Skin epidermis (tissue), 12 donors: ENCODE measurements at regions not wholly inside any gene's neighbourhood (a gene's known extent, or its start where the extent isn't known, plus 50 kb on each side); places are given as distances from the start of the nearest gene placed in this dataset.
"Not testable (repeated sequence)": the region's sequence is repeated elsewhere in the genome, so short reads cannot be mapped to it uniquely, and the experiment has no call there.

Experiments used
- H3K27ac ChIP-seq, 21 experiments: fragments of 200-600 bp; sonication (generic) in 11 of 21; one replicate each; pipeline ENCODE4 v1.5.0; 2020; ENCODE audit warnings: mild to moderate bottlenecking in 3 of 21, inconsistent platforms in 2 of 21, moderate library complexity in 2 of 21
- H3K4me3 ChIP-seq, 7 experiments: fragments of 200-600 bp; sonication (generic) in 2 of 7; one replicate each; pipeline ENCODE4 v1.5.0; 2020; ENCODE audit warnings: inconsistent platforms in 2 of 7, mild to moderate bottlenecking in 2 of 7, moderate library complexity in 1 of 7

- H3K4me3 ChIP-seq: no peak overlapping the region
- no peak overlapping the region for H3K27ac ChIP-seq
Observed at GRCh38 chr5:58015175-58015574, 444.7 kb downstream of the PLK2 start.

GRCh38 chr5:58013542-58014258 lies 446.2 kb downstream of the PLK2 start:
- Histone ChIP-seq H3K4me3 (no peak overlapping the region), H3K27ac (no peak overlapping the region)

- Histone ChIP-seq H3K4me3 (no peak overlapping the region), H3K27ac (no peak overlapping the region)
Observed at GRCh38 chr5:58012801-58013315, 447.0 kb downstream of the PLK2 start.

GRCh38 chr5:58012102-58012501 lies 447.8 kb downstream of the PLK2 start:
- H3K27ac ChIP-seq: no peak overlapping the region
- H3K4me3 ChIP-seq: no peak overlapping the region

GRCh38 chr5:58011301-58011700 lies 448.6 kb downstream of the PLK2 start:
- H3K4me3 ChIP-seq: no peak overlapping the region
- no peak overlapping the region for H3K27ac ChIP-seq

GRCh38 chr5:58009754-58010153 lies 450.1 kb downstream of the PLK2 start:
- Histone ChIP-seq H3K27ac (no peak overlapping the region), H3K4me3 (no peak overlapping the region)

GRCh38 chr5:58002323-58002722 lies 457.6 kb downstream of the PLK2 start:
- no peak overlapping the region for H3K4me3 ChIP-seq
- H3K27ac ChIP-seq: no peak overlapping the region

GRCh38 chr5:57993866-57994265 lies 466.0 kb downstream of the PLK2 start:
- H3K4me3 ChIP-seq: no peak overlapping the region
- no peak overlapping the region for H3K27ac ChIP-seq

- Histone ChIP-seq H3K4me3 (no peak overlapping the region), H3K27ac (peak overlapping the region in 1 of 21 experiments; percentile 3)
Observed at GRCh38 chr5:57989378-57989777, 470.5 kb downstream of the PLK2 start.

GRCh38 chr5:57988813-57989212 lies 471.1 kb downstream of the PLK2 start:
- Histone ChIP-seq H3K27ac (peak overlapping the region in 1 of 21 experiments; percentile 3), H3K4me3 (no peak overlapping the region)

GRCh38 chr5:57987552-57987951 lies 472.3 kb downstream of the PLK2 start:
- no peak overlapping the region for H3K4me3 ChIP-seq

GRCh38 chr5:57986761-57987341 lies 473.0 kb downstream of the PLK2 start:
- no peak overlapping the region for H3K4me3 ChIP-seq
- no peak overlapping the region for H3K27ac ChIP-seq

More at GRCh38 chr5:57987552-57987951, 472.3 kb downstream of the PLK2 start:
- H3K27ac ChIP-seq: no peak overlapping the region

GRCh38 chr5:57983426-57983825 lies 476.5 kb downstream of the PLK2 start:
- Histone ChIP-seq H3K4me3 (no peak overlapping the region), H3K27ac (no peak overlapping the region)

GRCh38 chr5:57979671-57980070 lies 480.2 kb downstream of the PLK2 start:
- Histone ChIP-seq H3K27ac (no peak overlapping the region), H3K4me3 (no peak overlapping the region)

- Histone ChIP-seq H3K27ac (no peak overlapping the region), H3K4me3 (no peak overlapping the region)
Observed at GRCh38 chr5:57976506-57976905, 483.4 kb downstream of the PLK2 start.

GRCh38 chr5:57972099-57972498 lies 487.8 kb downstream of the PLK2 start:
- H3K4me3 ChIP-seq, H3K27ac ChIP-seq: not testable (repeated sequence)

GRCh38 chr5:57960569-57960968 lies 478.0 kb upstream of the ACTBL2 start:
- no peak overlapping the region for H3K27ac ChIP-seq

GRCh38 chr5:57956636-57957035 lies 474.0 kb upstream of the ACTBL2 start:
- no peak overlapping the region for H3K27ac ChIP-seq

More at GRCh38 chr5:57960569-57960968, 478.0 kb upstream of the ACTBL2 start:
- H3K4me3 ChIP-seq: no peak overlapping the region

GRCh38 chr5:57955511-57955910 lies 472.9 kb upstream of the ACTBL2 start:
- H3K27ac ChIP-seq: no peak overlapping the region
- no peak overlapping the region for H3K4me3 ChIP-seq

More at GRCh38 chr5:57956636-57957035, 474.0 kb upstream of the ACTBL2 start:
- H3K4me3 ChIP-seq: no peak overlapping the region

- no peak overlapping the region for H3K27ac ChIP-seq
Observed at GRCh38 chr5:57953792-57954191, 471.2 kb upstream of the ACTBL2 start.

GRCh38 chr5:57950616-57951228 lies 468.1 kb upstream of the ACTBL2 start:
- Histone ChIP-seq H3K4me3 (no peak overlapping the region), H3K27ac (no peak overlapping the region)

More at GRCh38 chr5:57953792-57954191, 471.2 kb upstream of the ACTBL2 start:
- H3K4me3 ChIP-seq: no peak overlapping the region
